Nephron progenitor cell (in vitro differentiated cells): ENCODE measurements at regions not wholly inside any gene's neighbourhood (a gene's known extent, or its start where the extent isn't known, plus 50 kb on each side); places are given as distances from the start of the nearest gene placed in this dataset.

Experiments used
- DNase-seq: peaks from one replicate; pipeline ENCODE4 v3.0.0; 2021
- H3K27ac Mint-ChIP-seq: 2 replicates; pipeline ENCODE4 v1.8.0; 2021; ENCODE audit warnings: mild to moderate bottlenecking, moderate library complexity, mixed read lengths
- H3K27me3 Mint-ChIP-seq: 2 replicates; pipeline ENCODE4 v1.8.0; 2021; ENCODE audit warnings: mild to moderate bottlenecking, low read depth, mixed read lengths; ENCODE audit not compliant: poor library complexity
- H3K36me3 Mint-ChIP-seq: 2 replicates; pipeline ENCODE4 v1.8.0; 2021; ENCODE audit warnings: low read depth, mixed read lengths
- H3K4me1 Mint-ChIP-seq: 2 replicates; pipeline ENCODE4 v1.8.0; 2021; ENCODE audit warnings: mixed read lengths
- H3K4me3 Mint-ChIP-seq: 2 replicates; pipeline ENCODE4 v1.8.0; 2021; ENCODE audit warnings: mild to moderate bottlenecking, moderate library complexity, mixed read lengths
- H3K9me3 Mint-ChIP-seq: 2 replicates; pipeline ENCODE4 v1.8.0; 2021; ENCODE audit warnings: mild to moderate bottlenecking, moderate library complexity, mixed read lengths
- CTCF ChIP-seq: fragments of 200-600 bp; sonication (generic); IDR thresholded peaks from 2 replicates; pipeline ENCODE4 v1.5.0; 2021; ENCODE audit warnings: antibody characterized with exemption

GRCh38 chr7:24464861-24465260, 108.4 kb upstream of the PALS2 start:
- DNase-seq = no peak
- H3K9me3 Mint-ChIP-seq = no peaks in the 10 kb centered on the region
- no peak overlapping the region for H3K27ac Mint-ChIP-seq
- no peak for TF ChIP-seq CTCF
- H3K4me1 Mint-ChIP-seq = peaks cover 2% of the 10 kb centered on the region
- no peak overlapping the region for H3K4me3 Mint-ChIP-seq
- H3K27me3 Mint-ChIP-seq = peaks cover 7% of the 10 kb centered on the region
- no peaks in the 10 kb centered on the region for H3K36me3 Mint-ChIP-seq

- no peaks in the 10 kb centered on the region for H3K36me3 Mint-ChIP-seq
- DNase-seq = no peak
- no peak overlapping the region for H3K27ac Mint-ChIP-seq
- no peaks in the 10 kb centered on the region for H3K4me1 Mint-ChIP-seq
- no peak for TF ChIP-seq CTCF
- no peak overlapping the region for H3K4me3 Mint-ChIP-seq
- peaks cover 3% of the 10 kb centered on the region for H3K27me3 Mint-ChIP-seq
- H3K9me3 Mint-ChIP-seq = no peaks in the 10 kb centered on the region
Observed at GRCh38 chr7:24466168-24466768, 107.0 kb upstream of the PALS2 start.

- no peak for TF ChIP-seq CTCF
- no peaks in the 10 kb centered on the region for H3K4me1 Mint-ChIP-seq
- no peak overlapping the region for H3K27ac Mint-ChIP-seq
- H3K9me3 Mint-ChIP-seq = no peaks in the 10 kb centered on the region
- peaks cover 3% of the 10 kb centered on the region for H3K27me3 Mint-ChIP-seq
- DNase-seq = no peak
- no peaks in the 10 kb centered on the region for H3K36me3 Mint-ChIP-seq
- no peak overlapping the region for H3K4me3 Mint-ChIP-seq
Observed at GRCh38 chr7:24469118-24469517, 104.1 kb upstream of the PALS2 start.

GRCh38 chr7:24472093-24472492, 101.2 kb upstream of the PALS2 start:
- Mint-ChIP-seq H3K4me3 (no peak overlapping the region), H3K4me1 (peaks cover 22% of the 10 kb centered on the region), H3K27ac (no peak overlapping the region), H3K9me3 (no peaks in the 10 kb centered on the region), H3K36me3 (no peaks in the 10 kb centered on the region), H3K27me3 (peaks cover 3% of the 10 kb centered on the region)
- DNase-seq = no peak
- TF ChIP-seq CTCF = no peak

GRCh38 chr7:24475166-24475961, 97.9 kb upstream of the PALS2 start:
- Mint-ChIP-seq H3K4me1 (peaks cover 51% of the 10 kb centered on the region), H3K36me3 (peaks cover 4% of the 10 kb centered on the region), H3K4me3 (no peak overlapping the region), H3K27ac (no peak overlapping the region), H3K9me3 (peaks cover 4% of the 10 kb centered on the region), H3K27me3 (peaks cover 1% of the 10 kb centered on the region)
- no peak for TF ChIP-seq CTCF
- no peak for DNase-seq

GRCh38 chr7:24476227-24476626, 97.0 kb upstream of the PALS2 start:
- Mint-ChIP-seq H3K27ac (no peak overlapping the region), H3K4me1 (peaks cover 58% of the 10 kb centered on the region), H3K4me3 (no peak overlapping the region), H3K36me3 (peaks cover 4% of the 10 kb centered on the region), H3K9me3 (peaks cover 4% of the 10 kb centered on the region), H3K27me3 (peaks cover 5% of the 10 kb centered on the region)
- no peak for DNase-seq
- TF ChIP-seq CTCF = no peak
